Astrocyte (in vitro differentiated cells and primary cell): ENCODE measurements at regions not wholly inside any gene's neighbourhood (a gene's known extent, or its start where the extent isn't known, plus 50 kb on each side); places are given as distances from the start of the nearest gene placed in this dataset.

Experiments
- DNase-seq: peaks from one replicate; pipeline ENCODE4 v3.0.0-alpha.2; 2010; ENCODE audit warnings: low read depth
- FAIRE-seq: peaks from 2 replicates; lab custom pipeline; 2011; peaks lifted over from hg19 to GRCh38; lab: Jason Lieb, UNC
- H2AFZ ChIP-seq: 2 replicates; pipeline ENCODE4 v1.6.0; 2012; ENCODE audit warnings: low read depth, low read length, inconsistent platforms
- H3K27ac ChIP-seq: 2 replicates; pipeline ENCODE4 v1.5.1; 2011; ENCODE audit warnings: low read depth, low read length, inconsistent platforms
- H3K27me3 ChIP-seq: 2 replicates; pipeline ENCODE4 v1.6.0; 2011; ENCODE audit warnings: low read length, inconsistent platforms; ENCODE audit not compliant: insufficient read depth
- H3K36me3 ChIP-seq: 2 replicates; pipeline ENCODE4 v1.5.1; 2011; ENCODE audit warnings: low read length, inconsistent platforms; ENCODE audit not compliant: insufficient read depth
- H3K4me1 ChIP-seq: 2 replicates; pipeline ENCODE4 v1.5.1; 2011; ENCODE audit warnings: low read length, inconsistent platforms; ENCODE audit not compliant: insufficient read depth
- H3K4me2 ChIP-seq: 2 replicates; pipeline ENCODE4 v1.6.0; 2012; ENCODE audit warnings: low read length, inconsistent platforms
- H3K4me3 ChIP-seq: 2 replicates; pipeline ENCODE4 v1.5.1; 2011; ENCODE audit warnings: low read depth, mild to moderate bottlenecking, low read length, inconsistent platforms; ENCODE audit not compliant: insufficient read depth
- H3K79me2 ChIP-seq: 2 replicates; pipeline ENCODE4 v1.6.0; 2012; ENCODE audit warnings: mild to moderate bottlenecking, low read length, inconsistent platforms; ENCODE audit not compliant: insufficient read depth
- H3K9ac ChIP-seq: 2 replicates; pipeline ENCODE4 v1.6.0; 2012; ENCODE audit warnings: mild to moderate bottlenecking, low read length, inconsistent platforms
- H3K9me3 ChIP-seq: 2 replicates; pipeline ENCODE4 v1.5.1; 2012; ENCODE audit warnings: low read depth, mild to moderate bottlenecking, low read length, inconsistent platforms; ENCODE audit not compliant: insufficient read depth
- H4K20me1 ChIP-seq: 2 replicates; pipeline ENCODE4 v1.6.0; 2012; ENCODE audit warnings: low read length, inconsistent platforms; ENCODE audit not compliant: insufficient read depth
- H3K27ac Mint-ChIP-seq: one replicate; pipeline ENCODE4 v1.8.0; 2021; ENCODE audit warnings: mild to moderate bottlenecking, mixed read lengths; ENCODE audit not compliant: unreplicated experiment
- H3K27me3 Mint-ChIP-seq: one replicate; pipeline ENCODE4 v1.8.0; 2021; ENCODE audit warnings: low read depth, mixed read lengths; ENCODE audit not compliant: unreplicated experiment
- H3K36me3 Mint-ChIP-seq: one replicate; pipeline ENCODE4 v1.8.0; 2021; ENCODE audit warnings: low read depth, mixed read lengths; ENCODE audit not compliant: unreplicated experiment
- H3K4me1 Mint-ChIP-seq: one replicate; pipeline ENCODE4 v1.8.0; 2021; ENCODE audit warnings: low read depth, mixed read lengths; ENCODE audit not compliant: unreplicated experiment
- H3K4me3 Mint-ChIP-seq: one replicate; pipeline ENCODE4 v1.8.0; 2021; ENCODE audit warnings: mild to moderate bottlenecking, moderate library complexity, mixed read lengths; ENCODE audit not compliant: unreplicated experiment
- H3K9me3 Mint-ChIP-seq: one replicate; pipeline ENCODE4 v1.8.0; 2021; ENCODE audit warnings: mild to moderate bottlenecking, mixed read lengths; ENCODE audit not compliant: unreplicated experiment
- CTCF ChIP-seq: IDR thresholded peaks from 2 replicates; pipeline ENCODE4 v1.5.1; 2011; ENCODE audit warnings: low read depth, mild to moderate bottlenecking, inconsistent platforms, low read length, moderate library complexity; ENCODE audit not compliant: insufficient read depth
- EZH2 ChIP-seq: IDR thresholded peaks from 2 replicates; pipeline ENCODE4 v1.6.1; 2012; ENCODE audit warnings: mild to moderate bottlenecking, low read length, inconsistent platforms; ENCODE audit not compliant: insufficient read depth

GRCh38 chr13:31970231-31970930, 61.2 kb upstream of the FRY start:
- H3K4me1 Mint-ChIP-seq, result peaks cover 13% of the 10 kb centered on the region
- TF ChIP-seq EZH2 (no peak), CTCF (no peak)
- H3K9me3 Mint-ChIP-seq, result no peaks in the 10 kb centered on the region
- no peaks in the 10 kb centered on the region for H3K27me3 Mint-ChIP-seq
- Histone ChIP-seq H4K20me1 (no peaks in the 10 kb centered on the region), H3K27ac (peak overlapping the region; percentile 85), H3K79me2 (no peaks in the 10 kb centered on the region), H3K27me3 (no peaks in the 10 kb centered on the region), H3K4me1 (peaks cover 18% of the 10 kb centered on the region), H3K36me3 (no peaks in the 10 kb centered on the region), H2AFZ (no peak overlapping the region), H3K4me3 (no peak overlapping the region), H3K9me3 (no peaks in the 10 kb centered on the region), H3K4me2 (peak overlapping the region; percentile 35), H3K9ac (peak overlapping the region; percentile 53)
- FAIRE-seq (no peak), DNase-seq (peak; percentile 74)
- peak overlapping the region; percentile 23 for H3K27ac Mint-ChIP-seq
- H3K36me3 Mint-ChIP-seq, result peaks cover 3% of the 10 kb centered on the region
- H3K4me3 Mint-ChIP-seq, result no peak overlapping the region

- no peak overlapping the region for H3K9ac ChIP-seq
- no peaks in the 10 kb centered on the region for H3K27me3 ChIP-seq
- no peak overlapping the region for H3K27ac ChIP-seq
- FAIRE-seq (no peak), DNase-seq (no peak)
- no peak overlapping the region for H2AFZ ChIP-seq
- H3K4me3 Mint-ChIP-seq, result no peak overlapping the region
- no peaks in the 10 kb centered on the region for H3K79me2 ChIP-seq
- H3K9me3 ChIP-seq, result no peaks in the 10 kb centered on the region
- no peaks in the 10 kb centered on the region for H3K27me3 Mint-ChIP-seq
- peaks cover 11% of the 10 kb centered on the region for H3K4me1 ChIP-seq
- H3K27ac Mint-ChIP-seq, result no peak overlapping the region
- H3K4me1 Mint-ChIP-seq, result peaks cover 10% of the 10 kb centered on the region
- H3K4me3 ChIP-seq, result no peak overlapping the region
- no peaks in the 10 kb centered on the region for H4K20me1 ChIP-seq
- no peak overlapping the region for H3K4me2 ChIP-seq
- H3K36me3 Mint-ChIP-seq, result peaks cover 3% of the 10 kb centered on the region
- H3K36me3 ChIP-seq, result no peaks in the 10 kb centered on the region
- TF ChIP-seq CTCF (no peak), EZH2 (no peak)
- H3K9me3 Mint-ChIP-seq, result no peaks in the 10 kb centered on the region
Observed at GRCh38 chr13:31972453-31972852, 59.1 kb upstream of the FRY start.

GRCh38 chr13:31978021-31978420, 53.6 kb upstream of the FRY start:
- no peaks in the 10 kb centered on the region for H3K79me2 ChIP-seq
- Mint-ChIP-seq H3K4me1 (peaks cover 11% of the 10 kb centered on the region), H3K9me3 (peaks cover 2% of the 10 kb centered on the region), H3K27me3 (no peaks in the 10 kb centered on the region), H3K36me3 (no peaks in the 10 kb centered on the region), H3K27ac (no peak overlapping the region), H3K4me3 (no peak overlapping the region)
- DNase-seq (peak; percentile 19), FAIRE-seq (no peak)
- no peak overlapping the region for H2AFZ ChIP-seq
- no peaks in the 10 kb centered on the region for H4K20me1 ChIP-seq
- H3K9ac ChIP-seq, result no peak overlapping the region
- H3K4me3 ChIP-seq, result no peak overlapping the region
- no peak overlapping the region for H3K4me2 ChIP-seq
- peaks cover 4% of the 10 kb centered on the region for H3K4me1 ChIP-seq
- TF ChIP-seq EZH2, result no peak
- no peak for TF ChIP-seq CTCF
- no peaks in the 10 kb centered on the region for H3K27me3 ChIP-seq
- no peak overlapping the region for H3K27ac ChIP-seq
- H3K36me3 ChIP-seq, result no peaks in the 10 kb centered on the region
- H3K9me3 ChIP-seq, result no peaks in the 10 kb centered on the region
